Natural killer cell (primary cell): ENCODE measurements at regions not wholly inside any gene's neighbourhood (a gene's known extent, or its start where the extent isn't known, plus 50 kb on each side); places are given as distances from the start of the nearest gene placed in this dataset.

Experiments used
- ATAC-seq, 3 donors: fragments of 150-1000 bp in 2 of 3; fragments of 200-7000 bp in 1 of 3; cut with Tn5 transposase; 1 replicate in 1 of 3; 2 replicates in 2 of 3; pipeline ENCODE4 v1.10.0; 2021; ENCODE audit warnings: mild to moderate bottlenecking in 2 of 3, moderate library complexity in 2 of 3
- DNase-seq, 2 donors: peaks; one replicate each; pipeline versions ENCODE4 v3.0.0 to v3.0.0-alpha.2; 2013 to 2021; ENCODE audit warnings: mixed read lengths in 1 of 2
- H3K27ac ChIP-seq: one replicate; pipeline ENCODE4 v1.5.1; 2013; ENCODE audit warnings: mild to moderate bottlenecking, low read length
- H3K27me3 ChIP-seq: one replicate; pipeline ENCODE4 v1.6.1; 2013; ENCODE audit warnings: low read length; ENCODE audit not compliant: control insufficient read depth, insufficient read depth
- H3K36me3 ChIP-seq: one replicate; pipeline ENCODE4 v1.6.1; 2013; ENCODE audit warnings: low read length; ENCODE audit not compliant: control insufficient read depth, insufficient read depth
- H3K4me1 ChIP-seq: one replicate; pipeline ENCODE4 v1.6.1; 2013; ENCODE audit warnings: low read length; ENCODE audit not compliant: control insufficient read depth, insufficient read depth
- H3K4me3 ChIP-seq: one replicate; pipeline ENCODE4 v1.5.1; 2013; ENCODE audit warnings: low read length
- H3K9me3 ChIP-seq: one replicate; pipeline ENCODE4 v1.6.1; 2013; ENCODE audit warnings: low read length; ENCODE audit not compliant: control insufficient read depth, insufficient read depth
- H3K27ac Mint-ChIP-seq, 2 donors: one replicate each; pipeline ENCODE4 v1.8.0; 2022; ENCODE audit warnings: mild to moderate bottlenecking in 2 of 2, mixed read lengths in 2 of 2, moderate library complexity in 1 of 2
- H3K27me3 Mint-ChIP-seq, 2 donors: one replicate each; pipeline ENCODE4 v1.8.0; 2022; ENCODE audit warnings: low read depth in 2 of 2, mixed read lengths in 2 of 2
- H3K36me3 Mint-ChIP-seq: one replicate; pipeline ENCODE4 v1.8.0; 2022; ENCODE audit warnings: mixed read lengths
- H3K4me1 Mint-ChIP-seq, 2 donors: one replicate each; pipeline ENCODE4 v1.8.0; 2022; ENCODE audit warnings: mixed read lengths in 2 of 2
- H3K4me3 Mint-ChIP-seq: one replicate; pipeline ENCODE4 v1.8.0; 2022; ENCODE audit warnings: mild to moderate bottlenecking, moderate library complexity, mixed read lengths
- H3K9me3 Mint-ChIP-seq, 2 donors: one replicate each; pipeline ENCODE4 v1.8.0; 2022; ENCODE audit warnings: mixed read lengths in 2 of 2
- WGBS: methylation state at CpG from one replicate; pipeline ENCODE4 v1.1.7; 2013; ENCODE audit warnings: missing lambda C conversion rate; ENCODE audit not compliant: insufficient coverage; 5-methylcytosine and 5-hydroxymethylcytosine counted together
- intact Hi-C: fragments of 100-400 bp; cut with micrococcal nuclease; formaldehyde crosslinking; loops from one replicate; pipeline ENCODE4 v1.14.2; 2022
- TF ChIP-seq, protein P1 (sequence below): fragments of 200-600 bp; IDR thresholded peaks from one replicate; pipeline ENCODE4 v1.8.0; 2022; ENCODE audit warnings: antibody characterized with exemption

DNA sequence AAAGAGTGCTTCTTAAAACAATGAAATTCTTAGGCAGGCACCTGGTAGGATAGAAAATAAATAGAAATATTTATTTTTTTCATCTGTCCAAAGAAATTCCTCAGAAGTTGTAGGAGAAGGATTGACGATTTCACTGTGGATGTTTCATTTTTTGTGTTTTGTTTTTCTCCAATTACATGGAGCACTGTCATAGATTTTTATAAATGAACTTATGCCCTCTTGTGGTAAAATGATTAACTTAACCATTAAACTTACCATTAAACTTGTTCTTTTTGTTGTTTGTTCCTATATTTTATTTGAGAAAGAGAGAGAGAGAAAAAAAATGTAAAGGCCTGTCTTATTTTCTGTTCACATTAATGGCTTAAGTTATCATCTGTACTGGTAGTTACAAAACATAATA is 339.2 kb downstream of the PRR16 start:
- Mint-ChIP-seq H3K4me1 (no peaks in the 10 kb centered on the region), H3K36me3 (no peaks in the 10 kb centered on the region), H3K4me3 (no peak overlapping the region), H3K9me3 (peaks cover 7 to 13% of the 10 kb centered on the region in 2 donors), H3K27ac (no peak overlapping the region), H3K27me3 (no peaks in the 10 kb centered on the region)
- Histone ChIP-seq H3K9me3 (peaks cover 5% of the 10 kb centered on the region), H3K27me3 (no peaks in the 10 kb centered on the region), H3K36me3 (no peaks in the 10 kb centered on the region), H3K4me3 (no peak overlapping the region), H3K27ac (no peak overlapping the region), H3K4me1 (no peaks in the 10 kb centered on the region)
- no CpG with 5 or more reads among the region's 1 CpG for WGBS
- ATAC-seq (no peak), DNase-seq (no peak)
- TF ChIP-seq, protein P1, sequence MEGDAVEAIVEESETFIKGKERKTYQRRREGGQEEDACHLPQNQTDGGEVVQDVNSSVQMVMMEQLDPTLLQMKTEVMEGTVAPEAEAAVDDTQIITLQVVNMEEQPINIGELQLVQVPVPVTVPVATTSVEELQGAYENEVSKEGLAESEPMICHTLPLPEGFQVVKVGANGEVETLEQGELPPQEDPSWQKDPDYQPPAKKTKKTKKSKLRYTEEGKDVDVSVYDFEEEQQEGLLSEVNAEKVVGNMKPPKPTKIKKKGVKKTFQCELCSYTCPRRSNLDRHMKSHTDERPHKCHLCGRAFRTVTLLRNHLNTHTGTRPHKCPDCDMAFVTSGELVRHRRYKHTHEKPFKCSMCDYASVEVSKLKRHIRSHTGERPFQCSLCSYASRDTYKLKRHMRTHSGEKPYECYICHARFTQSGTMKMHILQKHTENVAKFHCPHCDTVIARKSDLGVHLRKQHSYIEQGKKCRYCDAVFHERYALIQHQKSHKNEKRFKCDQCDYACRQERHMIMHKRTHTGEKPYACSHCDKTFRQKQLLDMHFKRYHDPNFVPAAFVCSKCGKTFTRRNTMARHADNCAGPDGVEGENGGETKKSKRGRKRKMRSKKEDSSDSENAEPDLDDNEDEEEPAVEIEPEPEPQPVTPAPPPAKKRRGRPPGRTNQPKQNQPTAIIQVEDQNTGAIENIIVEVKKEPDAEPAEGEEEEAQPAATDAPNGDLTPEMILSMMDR = no peak
- intact Hi-C loops = no loop called here

DNA sequence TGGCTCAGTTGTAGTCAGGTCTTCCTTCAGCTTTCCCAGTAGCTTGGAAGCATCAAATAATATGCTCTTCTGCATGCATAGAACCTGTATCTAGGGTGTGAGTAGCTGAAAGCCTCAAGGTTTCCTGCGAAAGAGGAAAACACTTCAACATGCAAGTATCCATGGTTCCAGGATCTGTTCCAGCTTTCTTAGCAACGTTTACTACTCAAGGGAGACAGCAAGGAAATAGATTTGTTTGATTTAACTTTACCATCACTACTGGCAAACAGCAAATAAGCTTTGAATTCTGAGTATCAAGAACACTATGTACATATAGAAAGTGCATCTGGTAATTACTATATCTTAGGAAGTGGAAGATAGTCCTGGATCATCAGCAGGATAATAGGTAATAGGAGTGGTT is 341.0 kb downstream of the PRR16 start:
- no peak overlapping the region for H3K27ac Mint-ChIP-seq
- H3K27me3 Mint-ChIP-seq = no peaks in the 10 kb centered on the region
- TF ChIP-seq, protein P1 = no peak
- no peak for ATAC-seq
- no peak overlapping the region for H3K4me3 Mint-ChIP-seq
- intact Hi-C loops = no loop called here
- no peak overlapping the region for H3K4me3 ChIP-seq
- no peaks in the 10 kb centered on the region for H3K36me3 ChIP-seq
- no peak overlapping the region for H3K27ac ChIP-seq
- H3K9me3 ChIP-seq = no peaks in the 10 kb centered on the region
- no peak for DNase-seq
- H3K36me3 Mint-ChIP-seq = no peaks in the 10 kb centered on the region
- WGBS = 80% methylated on average over 1 of the region's 2 CpGs
- no peaks in the 10 kb centered on the region for H3K27me3 ChIP-seq
- peaks cover 7 to 18% of the 10 kb centered on the region in 2 donors for H3K9me3 Mint-ChIP-seq
- H3K4me1 Mint-ChIP-seq = no peaks in the 10 kb centered on the region
- no peaks in the 10 kb centered on the region for H3K4me1 ChIP-seq

DNA sequence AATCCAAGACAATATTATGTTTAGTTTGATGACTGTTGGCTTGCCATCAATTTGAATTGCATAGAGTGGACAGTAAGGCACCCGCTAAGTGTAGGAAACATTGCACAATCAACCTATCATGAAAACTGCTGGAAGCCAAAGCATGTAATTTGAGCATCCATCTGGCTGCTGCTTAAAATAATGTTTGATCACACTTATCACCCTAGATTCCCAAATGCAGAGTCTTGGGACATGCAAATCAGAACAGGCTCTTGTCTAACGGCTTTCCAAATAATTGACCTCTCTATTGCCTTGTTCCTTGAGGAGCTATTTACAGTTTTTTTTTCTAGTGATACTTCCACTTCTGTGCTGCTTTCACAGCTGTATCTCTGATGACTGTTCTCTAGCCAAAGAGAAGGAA is 342.1 kb downstream of the PRR16 start:
- H3K4me3 Mint-ChIP-seq = no peak overlapping the region
- ATAC-seq = no peak
- no peaks in the 10 kb centered on the region for H3K4me1 Mint-ChIP-seq
- TF ChIP-seq, protein P1 = no peak
- no peaks in the 10 kb centered on the region for H3K36me3 Mint-ChIP-seq
- Histone ChIP-seq H3K36me3 (no peaks in the 10 kb centered on the region), H3K27me3 (no peaks in the 10 kb centered on the region), H3K4me1 (no peaks in the 10 kb centered on the region), H3K9me3 (no peaks in the 10 kb centered on the region), H3K4me3 (no peak overlapping the region), H3K27ac (no peak overlapping the region)
- intact Hi-C loops = no loop called here
- 87% methylated on average over 2 of the region's 2 CpGs for WGBS
- no peak overlapping the region for H3K27ac Mint-ChIP-seq
- no peak for DNase-seq
- H3K27me3 Mint-ChIP-seq = no peaks in the 10 kb centered on the region
- peaks cover 7 to 18% of the 10 kb centered on the region in 2 donors for H3K9me3 Mint-ChIP-seq

DNA sequence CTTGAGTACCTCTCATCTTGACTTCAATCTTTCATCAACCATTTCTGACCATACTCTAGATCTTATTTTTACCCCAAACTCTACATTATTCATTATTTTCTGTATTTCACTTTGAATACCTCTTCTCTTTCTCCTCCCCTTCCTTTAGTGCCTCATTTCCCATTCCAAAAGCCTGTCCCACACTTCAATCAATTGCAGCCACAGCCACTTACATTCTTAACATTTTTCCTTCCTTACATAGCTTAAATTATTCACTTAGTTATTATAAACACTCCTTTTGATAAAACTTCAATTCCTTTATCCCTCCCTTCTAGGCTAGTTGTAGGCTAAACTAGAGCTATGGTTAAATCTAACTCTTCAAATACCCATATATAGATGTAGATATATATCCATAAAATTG is 344.0 kb downstream of the PRR16 start:
- H3K36me3 Mint-ChIP-seq = no peaks in the 10 kb centered on the region
- no peaks in the 10 kb centered on the region for H3K4me1 Mint-ChIP-seq
- no peak overlapping the region for H3K27ac Mint-ChIP-seq
- Histone ChIP-seq H3K27me3 (no peaks in the 10 kb centered on the region), H3K36me3 (no peaks in the 10 kb centered on the region), H3K4me1 (no peaks in the 10 kb centered on the region), H3K9me3 (no peaks in the 10 kb centered on the region), H3K27ac (no peak overlapping the region), H3K4me3 (no peak overlapping the region)
- intact Hi-C loops = no loop called here
- H3K4me3 Mint-ChIP-seq = no peak overlapping the region
- TF ChIP-seq, protein P1 = no peak
- H3K9me3 Mint-ChIP-seq = peaks cover 4 to 12% of the 10 kb centered on the region in 2 donors
- ATAC-seq (no peak), DNase-seq (no peak)
- no peaks in the 10 kb centered on the region for H3K27me3 Mint-ChIP-seq
